HG03025 (cell line): ENCODE measurements at regions not wholly inside any gene's neighbourhood (a gene's known extent, or its start where the extent isn't known, plus 50 kb on each side); places are given as distances from the start of the nearest gene placed in this dataset.

Experiments used
- ATAC-seq: cut with Tn5 transposase; IDR thresholded peaks from one replicate; pipeline ENCODE4 v1.9.1; 2021; ENCODE audit warnings: mild to moderate bottlenecking, moderate library complexity; ENCODE audit not compliant: unreplicated experiment, low FRiP score

DNA sequence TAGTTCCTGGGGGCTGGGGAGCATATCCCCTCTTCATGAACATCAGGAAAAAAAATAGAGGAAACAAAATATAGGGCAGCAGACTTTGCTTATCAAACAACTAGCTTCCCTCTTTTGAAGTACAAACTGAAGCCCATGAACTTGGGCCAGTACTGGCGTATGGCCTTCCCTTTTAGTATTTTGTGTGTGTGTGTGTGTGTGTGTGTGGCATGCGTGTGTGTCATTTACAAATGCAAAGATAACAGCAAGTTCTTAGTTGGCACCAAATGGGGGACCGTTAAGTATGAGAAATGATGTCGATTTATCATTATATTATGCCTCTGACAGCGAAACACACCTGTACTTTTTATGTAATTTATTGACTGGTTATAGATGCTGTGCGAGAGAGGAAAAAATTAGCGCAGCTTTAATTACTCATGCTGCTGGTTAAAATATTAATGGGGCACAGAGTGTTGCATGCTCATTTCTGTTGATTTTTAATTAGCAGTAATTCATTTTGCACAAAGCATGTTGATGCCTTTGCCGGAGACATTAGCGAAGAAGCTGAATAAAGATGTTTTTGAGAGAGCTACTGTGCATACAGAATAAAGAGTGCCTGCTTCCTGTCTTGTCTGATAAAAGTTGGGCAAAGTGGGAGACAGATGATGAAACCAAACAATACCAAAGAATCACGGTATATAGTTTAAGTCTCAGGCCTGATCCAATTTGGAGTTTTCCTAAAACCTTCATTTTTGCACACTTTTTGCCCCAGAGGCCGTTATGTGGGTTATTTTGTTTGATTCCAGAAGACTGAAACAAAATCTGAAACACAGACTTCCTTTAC lies 297.1 kb downstream of the SATB1 start:
- ATAC-seq = no peak

DNA sequence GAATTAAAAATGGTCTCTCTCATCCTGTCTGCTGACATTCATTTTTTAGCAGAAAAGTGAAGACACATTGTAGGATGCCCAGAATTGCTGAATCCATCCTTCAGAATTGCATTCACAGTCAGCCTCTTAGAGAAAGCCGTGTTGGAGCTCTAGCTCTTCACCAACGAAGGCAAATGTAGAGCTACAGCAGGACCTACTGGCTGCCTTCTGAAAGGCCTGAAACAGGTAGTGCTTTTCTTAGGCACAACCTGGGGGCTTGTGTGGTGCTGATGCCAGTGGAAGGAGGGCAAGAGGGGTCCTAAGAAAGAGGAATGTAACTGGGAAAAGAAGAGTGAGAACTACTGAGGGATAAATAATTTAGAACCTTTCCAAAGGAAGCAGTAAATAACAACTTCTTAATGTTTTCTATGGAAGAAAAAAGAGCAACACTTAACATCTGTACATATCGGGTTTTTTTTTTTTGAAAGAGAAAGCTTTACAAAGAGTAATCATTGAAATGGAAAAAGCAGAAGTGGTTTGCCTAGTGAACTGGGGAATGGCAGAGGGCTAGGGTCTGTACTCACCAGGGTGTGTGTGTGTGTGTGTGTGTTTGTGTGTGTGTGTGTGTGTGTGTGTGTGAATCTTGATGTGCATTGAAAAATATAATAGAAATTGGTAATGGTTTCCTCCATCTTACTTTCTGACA lies 297.8 kb downstream of the SATB1 start:
- ATAC-seq = peak; percentile 91

DNA sequence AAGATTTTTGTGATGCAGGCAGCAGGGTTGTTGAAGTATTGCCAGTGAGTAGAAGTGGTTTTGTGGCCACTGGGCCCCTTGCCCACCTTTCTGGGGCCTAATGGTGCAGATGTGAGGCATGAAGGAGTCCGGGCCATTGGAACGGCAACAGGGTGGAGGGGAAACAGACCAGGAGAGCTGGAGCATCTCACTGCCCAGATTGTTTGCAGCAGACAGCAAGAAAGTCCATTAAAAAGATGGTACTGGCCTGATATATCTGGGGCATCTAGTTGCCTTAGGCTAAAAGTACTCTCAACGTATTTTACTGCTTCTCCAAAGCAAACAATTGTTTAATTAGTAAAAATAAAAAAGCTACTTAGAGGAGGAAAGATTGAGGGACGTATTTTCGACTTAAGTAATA lies 298.4 kb downstream of the SATB1 start:
- ATAC-seq = no peak

DNA sequence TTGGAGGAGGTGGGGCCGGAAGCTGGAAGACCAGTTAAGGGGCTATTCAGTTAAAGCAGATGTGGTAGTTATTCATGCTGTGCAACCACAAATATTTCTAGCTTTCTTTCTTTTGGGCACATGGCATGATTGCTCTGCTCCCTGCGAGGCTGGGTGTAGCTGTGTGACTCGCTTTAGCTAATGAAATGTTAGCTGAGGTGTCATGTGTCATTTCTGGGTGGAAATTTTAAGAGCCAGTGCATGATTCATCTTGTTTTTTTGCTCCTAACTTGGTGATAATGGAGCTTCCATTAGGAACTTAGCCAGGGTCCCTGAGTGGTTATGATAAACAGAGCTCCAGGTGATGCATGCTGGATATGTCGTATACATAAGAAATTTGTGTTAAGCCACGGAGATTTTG lies 300.6 kb downstream of the SATB1 start:
- ATAC-seq = no peak

DNA sequence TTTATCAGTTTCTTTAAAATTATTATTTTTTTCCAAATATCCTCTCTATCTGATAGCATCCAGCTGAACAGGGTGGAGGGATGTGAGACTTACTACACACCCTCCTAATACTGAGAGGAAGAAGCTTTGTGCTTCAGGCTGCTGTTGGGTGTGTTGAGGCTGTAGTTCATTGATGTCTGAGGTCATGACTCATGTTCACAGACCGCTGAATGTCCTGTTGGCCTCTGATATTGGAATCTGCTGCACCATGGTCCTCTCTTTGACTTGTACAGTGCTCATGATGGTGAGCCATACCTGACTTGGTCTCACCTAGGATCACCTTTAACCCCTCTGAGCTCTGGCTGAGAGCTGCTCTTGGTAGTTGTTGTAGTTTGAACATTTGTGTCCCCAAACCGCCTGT lies 302.9 kb downstream of the SATB1 start:
- ATAC-seq = no peak

DNA sequence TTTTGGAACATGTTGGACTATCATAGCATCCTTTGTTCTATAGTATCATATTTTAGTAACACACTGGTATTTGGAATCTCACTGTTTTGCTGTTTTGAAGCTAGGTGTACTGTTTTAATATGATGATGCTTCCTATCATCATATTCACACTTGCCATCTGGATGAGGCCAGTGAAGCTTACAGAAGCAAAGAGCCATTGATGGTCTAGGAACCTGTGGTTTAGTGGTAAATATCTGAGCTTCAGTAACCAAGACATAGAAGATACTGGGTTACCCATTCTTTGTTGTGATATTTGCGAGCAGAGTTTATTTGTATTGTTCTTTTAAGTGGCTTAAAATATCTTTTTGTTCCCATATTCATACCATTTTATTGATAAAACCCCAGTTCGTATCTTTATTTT lies 304.1 kb downstream of the SATB1 start:
- no peak for ATAC-seq

DNA sequence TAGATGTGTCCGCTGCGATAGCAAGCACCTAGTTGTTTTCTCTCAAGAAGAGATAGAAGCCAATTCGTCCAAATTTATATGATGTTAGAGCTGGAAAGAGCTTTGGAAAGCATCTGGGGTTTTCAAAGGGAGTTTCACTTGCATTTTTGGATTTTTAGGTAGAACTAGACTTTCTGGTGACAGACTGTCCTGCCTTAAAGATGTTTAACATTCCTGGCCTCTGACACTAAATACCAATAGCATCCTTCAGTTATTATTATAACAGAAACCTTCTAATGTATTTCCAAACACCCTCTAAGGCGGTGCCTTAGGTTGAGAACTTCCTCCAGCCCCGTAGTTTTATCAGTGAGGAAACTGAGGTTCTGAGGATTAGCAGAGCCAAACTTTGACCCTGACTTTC lies 305.3 kb downstream of the SATB1 start:
- no peak for ATAC-seq

DNA sequence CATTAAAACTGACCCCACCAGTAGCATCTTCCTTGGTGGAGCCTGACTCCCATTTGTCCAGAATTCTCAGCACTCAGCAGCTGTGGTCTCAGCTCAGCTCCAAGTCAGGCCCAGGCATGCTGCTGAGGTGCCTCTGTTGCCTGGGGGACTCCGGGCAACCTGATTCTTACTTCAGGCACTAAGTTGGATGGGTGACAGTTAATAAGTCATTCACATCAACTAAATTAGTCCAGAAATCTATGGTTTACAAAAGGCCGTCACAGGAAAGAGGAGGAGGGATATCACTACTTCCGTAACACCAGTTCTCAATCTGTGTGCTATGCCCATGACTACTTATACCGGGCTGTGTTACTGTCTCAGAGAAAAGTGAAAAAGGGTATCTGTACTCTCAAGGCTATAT lies 310.2 kb downstream of the SATB1 start:
- no peak for ATAC-seq

DNA sequence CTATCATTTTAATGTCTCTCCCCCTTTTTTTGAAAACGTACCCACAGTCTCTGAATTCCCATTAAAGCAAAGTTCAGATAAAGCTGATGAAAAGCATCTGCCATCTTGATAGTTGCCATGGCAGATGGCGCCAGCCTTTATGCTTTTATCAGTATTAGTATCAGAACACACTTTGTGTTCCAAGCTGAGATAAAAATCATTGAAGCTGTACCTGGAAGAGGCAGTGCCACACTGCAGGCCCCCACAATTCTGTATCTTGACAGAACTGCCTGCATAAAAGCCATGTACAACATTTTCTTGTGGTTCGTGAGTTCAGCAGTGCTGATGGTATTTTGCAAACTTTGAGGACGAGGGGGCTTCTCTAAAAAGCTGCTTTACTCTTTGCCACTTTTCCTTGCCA lies 311.7 kb downstream of the SATB1 start:
- no peak for ATAC-seq

DNA sequence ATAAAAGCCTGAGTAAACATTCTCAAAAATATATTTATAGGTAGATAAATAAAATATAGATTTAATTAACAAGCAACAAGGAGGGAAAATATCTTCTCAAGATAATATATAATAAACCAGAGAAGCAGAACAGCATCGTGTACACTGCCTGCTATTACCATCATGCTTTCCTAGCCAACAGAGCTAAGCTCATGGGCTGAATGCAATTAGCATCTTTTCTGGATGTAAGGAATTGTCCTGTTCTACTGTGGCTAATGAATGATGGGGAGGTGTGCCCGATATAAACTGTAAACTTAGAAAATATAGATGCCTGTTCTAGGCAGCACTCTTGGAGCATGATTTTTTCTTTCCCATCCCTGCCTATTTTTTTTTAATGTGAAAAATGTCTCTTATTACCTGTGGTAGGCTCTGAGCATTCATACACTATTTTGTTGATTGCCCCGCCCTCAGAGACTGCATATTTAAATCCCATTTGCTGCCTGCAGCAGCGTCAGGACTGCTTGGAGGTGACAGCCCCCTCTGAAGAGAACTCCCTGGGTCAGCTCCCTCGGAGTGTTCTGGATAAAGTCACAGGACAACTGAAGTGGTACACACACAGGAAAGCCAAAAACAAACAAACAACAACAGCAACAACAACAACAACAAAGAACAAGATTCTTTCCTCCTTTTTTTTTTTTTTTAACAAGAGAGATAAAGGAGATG lies 312.3 kb downstream of the SATB1 start:
- no peak for ATAC-seq

DNA sequence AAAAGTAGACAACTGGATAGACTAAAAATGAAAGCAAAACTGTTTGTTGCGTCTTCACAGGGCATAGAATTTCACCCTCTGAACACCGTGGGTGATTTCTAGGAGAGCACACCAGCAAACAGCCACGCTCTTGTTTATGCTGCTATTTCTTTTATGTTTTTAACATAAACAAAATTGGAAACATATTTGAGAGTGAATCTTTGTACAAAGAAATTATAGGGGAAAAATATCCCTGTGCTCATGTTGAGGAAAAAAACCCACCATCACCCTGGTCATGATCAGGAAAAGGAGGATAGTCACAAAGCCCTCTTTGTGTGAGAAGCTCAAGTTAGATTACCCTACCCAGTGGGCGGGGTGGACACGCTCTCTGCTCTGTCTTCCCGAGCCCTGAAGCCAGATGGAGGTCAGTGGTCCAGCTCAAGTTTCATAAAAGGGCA lies 313.3 kb downstream of the SATB1 start:
- ATAC-seq = no peak

DNA sequence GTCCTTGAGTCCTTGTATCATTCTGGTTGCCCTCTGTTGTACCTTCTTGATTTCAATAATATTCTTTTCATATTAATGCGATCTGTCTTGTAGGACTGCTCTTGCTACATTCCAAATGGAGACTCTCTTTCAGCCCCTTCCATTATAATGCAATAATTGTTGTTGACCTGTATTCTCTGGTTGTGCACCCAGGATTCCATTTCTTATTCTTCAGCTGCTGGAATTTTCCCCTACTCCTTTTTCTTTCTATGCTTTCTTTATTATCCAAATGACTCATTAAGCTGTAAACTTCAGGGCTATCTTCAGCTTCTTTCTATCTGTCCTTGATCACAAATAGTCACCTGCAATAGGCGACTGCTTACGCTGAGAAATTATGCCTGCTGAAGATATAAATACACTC lies 321.5 kb downstream of the SATB1 start:
- no peak for ATAC-seq

DNA sequence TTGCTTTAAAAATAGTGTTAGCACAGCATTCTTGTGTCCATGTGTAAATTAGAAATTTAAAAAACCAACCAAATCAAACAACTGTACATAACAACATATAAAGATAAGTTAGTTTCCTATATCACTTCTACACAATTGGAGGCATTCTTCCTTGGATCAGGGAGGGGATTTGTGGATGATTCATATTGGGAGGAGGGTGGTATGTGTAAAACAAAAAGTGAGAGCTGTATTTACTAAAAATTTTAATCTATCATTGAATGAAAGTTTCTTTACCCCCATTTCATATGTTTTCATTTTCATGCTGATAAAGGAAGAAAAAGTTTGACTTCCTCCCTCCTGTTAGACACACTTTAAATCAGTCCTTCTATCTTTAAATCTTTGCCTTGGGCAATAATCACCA lies 325.0 kb downstream of the SATB1 start:
- ATAC-seq = no peak

DNA sequence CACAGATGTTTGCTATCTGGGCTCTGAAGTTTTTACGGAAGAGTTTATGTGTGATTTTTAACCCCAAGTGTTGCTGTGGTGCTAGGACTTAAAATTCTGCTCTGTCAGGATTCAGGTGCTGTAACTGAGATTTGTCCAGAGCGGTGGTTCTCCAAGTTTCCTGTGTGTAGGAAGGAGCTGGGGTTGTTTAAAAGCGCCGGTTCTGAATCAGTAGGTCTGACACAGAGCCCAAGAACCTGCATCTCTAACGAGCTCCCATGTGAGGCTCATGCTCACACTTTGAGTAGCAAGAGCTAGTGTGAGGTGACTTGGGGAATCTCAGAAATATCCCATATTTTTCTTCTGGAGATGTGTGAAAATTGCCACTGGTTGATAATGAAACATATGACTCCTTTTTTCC lies 325.5 kb downstream of the SATB1 start:
- no peak for ATAC-seq

DNA sequence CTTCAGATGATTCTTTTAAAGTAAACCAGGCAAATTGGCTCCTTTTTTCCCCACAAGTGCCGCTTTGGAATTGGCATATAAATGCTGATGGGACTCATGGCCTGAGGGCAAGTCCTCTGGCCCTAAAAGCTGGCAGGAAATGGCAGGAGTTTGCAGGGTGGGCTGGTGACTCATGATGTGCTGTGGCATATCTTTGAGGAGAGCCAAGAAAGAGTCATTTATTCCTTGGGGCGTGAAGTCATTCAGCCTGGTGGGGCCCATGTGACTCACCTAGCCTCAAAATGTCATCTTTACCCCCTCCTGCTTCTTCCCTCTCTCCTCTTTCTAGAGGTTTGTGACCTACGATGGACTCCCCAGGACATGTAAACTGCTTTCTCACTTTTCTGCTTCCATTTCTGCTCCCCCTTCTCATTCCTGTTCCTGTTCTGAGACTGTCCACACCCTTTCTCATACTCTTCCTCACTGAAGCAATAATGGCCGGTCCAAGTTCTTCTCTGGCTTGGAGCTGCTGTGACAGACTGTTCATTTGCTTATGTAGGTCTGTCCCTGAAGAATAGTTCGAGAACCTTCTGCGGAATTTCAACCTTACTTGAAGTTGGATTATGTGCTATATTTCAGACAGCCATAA lies 326.1 kb downstream of the SATB1 start:
- ATAC-seq = no peak

DNA sequence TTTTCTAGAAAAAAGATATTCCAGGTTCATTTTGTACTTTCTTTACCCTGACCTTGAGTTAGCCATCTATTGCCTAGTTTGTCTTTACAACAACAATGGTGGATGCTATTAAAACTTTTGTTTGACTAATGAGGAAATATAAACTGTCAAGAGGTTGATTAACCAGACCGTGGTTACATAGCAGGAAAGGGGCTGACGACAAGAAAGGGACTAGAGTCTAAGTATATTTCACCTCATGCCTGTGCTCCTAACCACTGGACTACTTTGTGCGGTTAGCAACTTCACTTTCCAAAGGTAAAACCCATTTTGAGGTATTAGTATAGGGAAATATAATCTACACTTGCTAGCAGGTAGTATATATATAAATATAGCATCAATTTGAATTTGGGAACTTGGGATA lies 327.1 kb downstream of the SATB1 start:
- no peak for ATAC-seq

DNA sequence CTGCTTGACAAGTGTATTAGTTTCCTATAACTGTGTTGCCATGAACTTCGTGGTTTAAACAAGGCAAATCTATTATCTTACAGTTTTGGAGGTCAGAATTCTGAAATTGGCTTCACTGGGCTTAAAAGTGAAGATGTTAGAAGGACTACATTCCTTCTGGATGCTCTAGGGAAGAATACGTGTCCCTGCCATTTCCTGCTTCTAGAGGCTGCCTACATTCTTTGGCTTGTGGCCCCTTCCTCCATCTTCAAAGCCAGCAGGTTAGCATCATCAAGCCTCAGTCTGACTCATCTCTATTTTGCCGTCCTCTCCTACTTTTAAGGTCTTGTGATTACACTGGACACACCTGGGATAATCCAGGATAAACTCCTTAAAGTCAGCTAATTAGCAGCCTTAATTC lies 327.7 kb downstream of the SATB1 start:
- no peak for ATAC-seq

DNA sequence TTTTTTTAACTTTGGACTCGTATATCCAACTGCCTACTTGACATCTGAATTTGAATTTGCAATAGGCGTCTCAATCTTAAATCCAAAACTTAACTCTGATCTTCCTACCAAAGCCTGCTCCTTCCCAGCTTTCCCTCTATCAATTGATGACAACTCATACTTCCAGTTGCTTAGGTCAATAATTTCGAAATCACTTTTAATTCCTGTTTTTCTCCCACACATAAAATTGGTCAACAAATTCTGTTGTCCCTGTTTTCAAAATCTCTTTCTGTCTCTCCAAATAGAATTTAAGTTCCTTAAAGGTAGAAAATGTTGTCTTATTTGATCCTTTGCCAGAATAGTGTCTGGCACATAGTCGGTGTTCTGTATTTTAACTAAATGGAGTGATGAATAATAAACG lies 332.4 kb downstream of the SATB1 start:
- no peak for ATAC-seq

DNA sequence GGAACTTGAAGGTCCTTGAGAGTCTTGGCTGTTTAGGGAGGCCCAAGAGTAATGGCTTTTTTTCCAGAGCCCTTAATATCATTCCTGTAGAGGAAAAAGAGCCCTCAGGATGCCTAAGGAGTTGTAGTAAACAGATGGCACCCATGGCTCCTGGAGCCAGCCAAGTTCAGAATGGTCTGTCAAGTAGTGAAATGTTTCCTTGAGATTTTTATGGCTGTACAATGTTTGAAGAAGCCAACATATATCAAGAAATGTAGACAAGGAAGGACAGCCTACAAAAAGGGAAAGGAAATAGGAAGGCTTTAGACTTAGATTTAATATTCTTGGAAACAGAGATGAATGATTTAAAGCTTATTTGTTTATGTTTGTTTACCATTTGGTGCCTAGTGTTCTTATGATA lies 334.8 kb downstream of the SATB1 start:
- no peak for ATAC-seq

DNA sequence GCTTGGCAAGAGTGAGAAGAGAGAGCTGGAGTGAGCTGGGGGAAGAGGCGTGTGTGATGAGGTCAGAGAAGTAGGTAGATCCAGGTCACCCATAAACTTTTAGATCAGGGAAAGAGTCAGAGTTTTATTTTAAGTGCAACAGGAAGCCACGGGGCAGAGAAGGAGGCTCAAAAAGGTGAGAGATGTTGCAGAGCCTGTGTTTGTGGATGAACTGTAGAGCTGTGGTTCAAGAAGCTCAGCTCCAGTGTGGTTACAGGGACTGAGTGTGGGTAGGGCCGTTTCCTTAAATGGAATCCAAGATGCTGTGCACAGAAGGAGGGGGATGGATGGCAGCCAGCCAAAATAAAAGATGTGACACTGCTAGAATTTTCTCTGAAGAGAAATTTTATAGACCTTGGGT lies 337.2 kb downstream of the SATB1 start:
- ATAC-seq = no peak

DNA sequence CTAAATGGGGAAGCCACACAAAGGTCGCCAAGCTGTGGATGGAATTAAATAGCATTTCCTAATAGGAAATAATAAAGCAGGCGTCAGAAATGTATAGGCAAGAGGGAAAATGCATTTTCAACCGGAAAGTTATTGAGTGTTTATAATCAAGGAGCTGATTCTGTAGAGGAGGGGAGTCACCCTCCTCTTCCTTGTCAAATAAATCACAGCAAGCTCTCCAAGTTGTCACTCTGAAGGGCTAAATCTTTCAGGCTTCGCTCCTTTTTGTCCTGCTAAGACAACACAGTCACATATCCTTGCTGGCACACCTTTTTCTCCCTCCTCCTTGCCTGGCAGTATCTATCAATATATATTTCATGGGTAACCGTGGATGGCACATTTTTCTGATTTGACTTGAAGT lies 338.4 kb downstream of the SATB1 start:
- ATAC-seq = no peak
